OCI-LY1 (cell line): ENCODE measurements at regions not wholly inside any gene's neighbourhood (a gene's known extent, or its start where the extent isn't known, plus 50 kb on each side); places are given as distances from the start of the nearest gene placed in this dataset.

Source experiments
- H2AFZ ChIP-seq: fragments of 200-600 bp; sonication (generic), shearing (Covaris generic); 2 replicates; pipeline ENCODE4 v1.6.0; 2014; ENCODE audit warnings: antibody characterized with exemption, mild to moderate bottlenecking, low read length
- H3F3A ChIP-seq: fragments of 200-600 bp; sonication (generic), shearing (Covaris generic); 2 replicates; pipeline ENCODE4 v1.6.0; 2014; ENCODE audit warnings: mild to moderate bottlenecking, antibody characterized with exemption, low read length, moderate library complexity; ENCODE audit not compliant: insufficient read depth
- H3K27ac ChIP-seq: fragments of 200-600 bp; sonication (generic); 2 replicates; pipeline ENCODE4 v1.5.1; 2014; ENCODE audit warnings: low read length, mixed run types, mild to moderate bottlenecking, low read depth; ENCODE audit not compliant: poor library complexity, severe bottlenecking
- H3K27me3 ChIP-seq: fragments of 200-600 bp; sonication (generic); 2 replicates; pipeline ENCODE4 v1.6.0; 2014; ENCODE audit warnings: antibody characterized with exemption, mild to moderate bottlenecking, low read length, moderate library complexity; ENCODE audit not compliant: insufficient read depth
- H3K36me3 ChIP-seq: fragments of 200-600 bp; sonication (generic); 2 replicates; pipeline ENCODE4 v1.6.1; 2014; ENCODE audit warnings: mild to moderate bottlenecking, antibody characterized with exemption, low read length, moderate library complexity, mixed read lengths; ENCODE audit not compliant: insufficient read depth
- H3K4me1 ChIP-seq: fragments of 200-600 bp; sonication (generic); 2 replicates; pipeline ENCODE4 v1.5.1; 2014; ENCODE audit warnings: mild to moderate bottlenecking, low read length, moderate library complexity; ENCODE audit not compliant: insufficient read depth, severe bottlenecking
- H3K4me2 ChIP-seq: fragments of 200-600 bp; sonication (generic), shearing (Covaris generic); 2 replicates; pipeline ENCODE4 v1.6.1; 2014; ENCODE audit warnings: low read length
- H3K4me3 ChIP-seq: fragments of 200-600 bp; sonication (generic); 2 replicates; pipeline ENCODE4 v1.5.1; 2014; ENCODE audit warnings: low read length, low read depth, mild to moderate bottlenecking, mixed read lengths; ENCODE audit not compliant: poor library complexity, severe bottlenecking
- H3K79me2 ChIP-seq: fragments of 200-600 bp; shearing (Covaris generic); 2 replicates; pipeline ENCODE4 v1.6.1; 2016; ENCODE audit warnings: mixed run types, low read length, mixed read lengths; ENCODE audit not compliant: insufficient read depth
- H3K9ac ChIP-seq: fragments of 200-600 bp; sonication (generic), shearing (Covaris generic); 2 replicates; pipeline ENCODE4 v1.6.1; 2014; ENCODE audit warnings: mild to moderate bottlenecking, low read length, mixed read lengths
- H3K9me2 ChIP-seq: fragments of 200-600 bp; sonication (generic), shearing (Covaris generic); 2 replicates; pipeline ENCODE4 v1.6.1; 2014; ENCODE audit warnings: low read depth, mild to moderate bottlenecking, low read length, mixed read lengths
- H3K9me3 ChIP-seq: fragments of 200-600 bp; shearing (Covaris generic); 2 replicates; pipeline ENCODE4 v1.6.1; 2014; ENCODE audit warnings: low read length, mixed read lengths
- H4K20me1 ChIP-seq: fragments of 200-600 bp; sonication (generic), shearing (Covaris generic); 2 replicates; pipeline ENCODE4 v1.6.0; 2016; ENCODE audit warnings: mild to moderate bottlenecking, low read length; ENCODE audit not compliant: insufficient read depth
- CTCF ChIP-seq: fragments of 200-600 bp; sonication (generic), shearing (Covaris generic); IDR thresholded peaks from 2 replicates; pipeline ENCODE4 v1.5.1; 2017; ENCODE audit warnings: mild to moderate bottlenecking, antibody characterized with exemption, low read length, moderate library complexity, mixed read lengths
- EZH2 ChIP-seq: fragments of 200-600 bp; sonication (generic), shearing (Covaris generic); IDR thresholded peaks from 2 replicates; pipeline ENCODE4 v1.8.0; 2017; ENCODE audit warnings: borderline replicate concordance, mixed run types, mild to moderate bottlenecking, antibody characterized with exemption, low read length, moderate library complexity, mixed read lengths

GRCh38 chr20:63121246-63121645 is 94.7 kb downstream of the YTHDF1 start:
- Histone ChIP-seq H3K36me3 (no peaks in the 10 kb centered on the region), H2AFZ (no peak overlapping the region), H3K9ac (no peak overlapping the region), H3K79me2 (no peaks in the 10 kb centered on the region), H3K4me3 (no peak overlapping the region), H3K4me2 (no peak overlapping the region), H3K27ac (no peak overlapping the region), H3K9me3 (no peaks in the 10 kb centered on the region), H3K9me2 (no peaks in the 10 kb centered on the region), H3K4me1 (no peaks in the 10 kb centered on the region), H3K27me3 (no peaks in the 10 kb centered on the region), H4K20me1 (no peaks in the 10 kb centered on the region), H3F3A (no peaks in the 10 kb centered on the region)
- no peak for TF ChIP-seq CTCF

- no peak overlapping the region for H3K27ac ChIP-seq
- H3K4me1 ChIP-seq = no peaks in the 10 kb centered on the region
- no peaks in the 10 kb centered on the region for H3K79me2 ChIP-seq
- H3K9ac ChIP-seq = no peak overlapping the region
- no peaks in the 10 kb centered on the region for H3K9me3 ChIP-seq
- no peaks in the 10 kb centered on the region for H4K20me1 ChIP-seq
- no peaks in the 10 kb centered on the region for H3K9me2 ChIP-seq
- TF ChIP-seq CTCF (no peak), EZH2 (no peak)
- no peak overlapping the region for H2AFZ ChIP-seq
- no peak overlapping the region for H3K4me2 ChIP-seq
- H3K36me3 ChIP-seq = no peaks in the 10 kb centered on the region
- no peaks in the 10 kb centered on the region for H3F3A ChIP-seq
- no peaks in the 10 kb centered on the region for H3K27me3 ChIP-seq
- no peak overlapping the region for H3K4me3 ChIP-seq
Observed at GRCh38 chr20:63120808-63121090, 95.2 kb downstream of the YTHDF1 start.

- Histone ChIP-seq H3K9me3 (no peaks in the 10 kb centered on the region), H3K4me3 (no peak overlapping the region), H3K9me2 (no peaks in the 10 kb centered on the region), H3F3A (no peaks in the 10 kb centered on the region), H3K9ac (no peak overlapping the region), H3K4me1 (no peaks in the 10 kb centered on the region), H4K20me1 (no peaks in the 10 kb centered on the region), H3K4me2 (no peak overlapping the region), H2AFZ (no peak overlapping the region), H3K79me2 (no peaks in the 10 kb centered on the region), H3K27ac (no peak overlapping the region), H3K27me3 (no peaks in the 10 kb centered on the region), H3K36me3 (no peaks in the 10 kb centered on the region)
- TF ChIP-seq CTCF = no peak
- no peak for TF ChIP-seq EZH2
Observed at GRCh38 chr20:63119963-63120807, 95.7 kb downstream of the YTHDF1 start.
